Sigmoid colon (tissue), 4 donors: ENCODE measurements at regions not wholly inside any gene's neighbourhood (a gene's known extent, or its start where the extent isn't known, plus 50 kb on each side); places are given as distances from the start of the nearest gene placed in this dataset.

Experiments
- EP300 ChIP-seq, 4 donors: sonication (generic); formaldehyde crosslinking; IDR thresholded peaks; one replicate each; pipeline ENCODE4 v1.6.1; 2017; ENCODE audit warnings: antibody characterized with exemption in 4 of 4
- POLR2A ChIP-seq, 2 donors: fragments of 450-650 bp; IDR thresholded peaks; one replicate each; pipeline ENCODE4 v1.6.1; 2016; ENCODE audit warnings: antibody characterized with exemption in 2 of 2, mild to moderate bottlenecking in 2 of 2, moderate library complexity in 2 of 2
- TF ChIP-seq, protein P1 (sequence below), 4 experiments: fragments of 450-650 bp in 3 of 4; fragments of 200-600 bp in 1 of 4; IDR thresholded peaks; one replicate each; pipeline ENCODE4 v1.5.1; 2016 to 2019; ENCODE audit warnings: antibody characterized with exemption in 4 of 4, mild to moderate bottlenecking in 3 of 4, moderate library complexity in 2 of 4

DNA sequence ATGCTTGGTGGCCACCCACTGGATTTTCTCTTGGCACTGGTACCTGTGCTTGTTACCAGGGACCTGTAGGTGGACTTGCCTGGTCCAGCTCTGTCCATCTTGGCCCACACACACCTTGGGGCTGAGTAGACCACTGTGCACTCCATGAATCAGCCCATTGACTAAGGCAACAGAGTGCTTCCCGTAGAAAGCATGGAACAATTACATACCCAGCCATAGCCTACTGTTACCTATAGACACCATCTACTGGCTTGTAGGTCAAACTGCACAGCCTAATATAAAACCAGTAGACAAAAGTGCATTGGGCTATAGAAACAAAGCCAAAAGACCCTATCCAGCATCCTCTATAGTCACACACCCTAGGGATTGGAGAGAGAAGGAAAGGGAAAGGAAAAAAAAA is 378.9 kb downstream of the OTOL1 start:
- TF ChIP-seq EP300 (IDR thresholded peaks at IDR 0.05), result no peak
- TF ChIP-seq, protein P1, sequence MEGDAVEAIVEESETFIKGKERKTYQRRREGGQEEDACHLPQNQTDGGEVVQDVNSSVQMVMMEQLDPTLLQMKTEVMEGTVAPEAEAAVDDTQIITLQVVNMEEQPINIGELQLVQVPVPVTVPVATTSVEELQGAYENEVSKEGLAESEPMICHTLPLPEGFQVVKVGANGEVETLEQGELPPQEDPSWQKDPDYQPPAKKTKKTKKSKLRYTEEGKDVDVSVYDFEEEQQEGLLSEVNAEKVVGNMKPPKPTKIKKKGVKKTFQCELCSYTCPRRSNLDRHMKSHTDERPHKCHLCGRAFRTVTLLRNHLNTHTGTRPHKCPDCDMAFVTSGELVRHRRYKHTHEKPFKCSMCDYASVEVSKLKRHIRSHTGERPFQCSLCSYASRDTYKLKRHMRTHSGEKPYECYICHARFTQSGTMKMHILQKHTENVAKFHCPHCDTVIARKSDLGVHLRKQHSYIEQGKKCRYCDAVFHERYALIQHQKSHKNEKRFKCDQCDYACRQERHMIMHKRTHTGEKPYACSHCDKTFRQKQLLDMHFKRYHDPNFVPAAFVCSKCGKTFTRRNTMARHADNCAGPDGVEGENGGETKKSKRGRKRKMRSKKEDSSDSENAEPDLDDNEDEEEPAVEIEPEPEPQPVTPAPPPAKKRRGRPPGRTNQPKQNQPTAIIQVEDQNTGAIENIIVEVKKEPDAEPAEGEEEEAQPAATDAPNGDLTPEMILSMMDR (IDR thresholded peaks at IDR 0.05), result no peak
- TF ChIP-seq POLR2A (IDR thresholded peaks at IDR 0.05), result no peak
